ENCODE measurements at regions not wholly inside any gene's neighbourhood (a gene's known extent, or its start where the extent isn't known, plus 50 kb on each side); places are given as distances from the start of the nearest gene placed in this dataset.
"Not testable (repeated sequence)": the region's sequence is repeated elsewhere in the genome, so short reads cannot be mapped to it uniquely, and the experiment has no call there.

GRCh38 chr10:109663122-109663521, 260.2 kb downstream of the XPNPEP1 start:
- H3K9me3 ChIP-seq (ENCODE audit: low read depth), result no peaks in the 10 kb centered on the region
- no peak overlapping the region for H3K27ac ChIP-seq
- H2AFZ ChIP-seq, result no peak overlapping the region
- H3K4me3 ChIP-seq, result no peak overlapping the region
- H3K36me3 ChIP-seq (replicated peaks; ENCODE audit: insufficient read depth, low read depth), result no peaks in the 10 kb centered on the region
- no peaks in the 10 kb centered on the region for H3K27me3 ChIP-seq
- DNase-seq (ENCODE audit: low spot score), result no peak
- no peaks in the 10 kb centered on the region for H4K20me1 ChIP-seq (ENCODE audit: insufficient read depth, poor library complexity, severe bottlenecking)
- no peak for TF ChIP-seq EZH2 (IDR thresholded peaks at IDR 0.05; ENCODE audit: borderline replicate concordance)
- no peak for TF ChIP-seq EZH2phosphoT487 (IDR thresholded peaks at IDR 0.05; ENCODE audit: low read depth, severe bottlenecking, unreplicated experiment)
- TF ChIP-seq, protein P1, sequence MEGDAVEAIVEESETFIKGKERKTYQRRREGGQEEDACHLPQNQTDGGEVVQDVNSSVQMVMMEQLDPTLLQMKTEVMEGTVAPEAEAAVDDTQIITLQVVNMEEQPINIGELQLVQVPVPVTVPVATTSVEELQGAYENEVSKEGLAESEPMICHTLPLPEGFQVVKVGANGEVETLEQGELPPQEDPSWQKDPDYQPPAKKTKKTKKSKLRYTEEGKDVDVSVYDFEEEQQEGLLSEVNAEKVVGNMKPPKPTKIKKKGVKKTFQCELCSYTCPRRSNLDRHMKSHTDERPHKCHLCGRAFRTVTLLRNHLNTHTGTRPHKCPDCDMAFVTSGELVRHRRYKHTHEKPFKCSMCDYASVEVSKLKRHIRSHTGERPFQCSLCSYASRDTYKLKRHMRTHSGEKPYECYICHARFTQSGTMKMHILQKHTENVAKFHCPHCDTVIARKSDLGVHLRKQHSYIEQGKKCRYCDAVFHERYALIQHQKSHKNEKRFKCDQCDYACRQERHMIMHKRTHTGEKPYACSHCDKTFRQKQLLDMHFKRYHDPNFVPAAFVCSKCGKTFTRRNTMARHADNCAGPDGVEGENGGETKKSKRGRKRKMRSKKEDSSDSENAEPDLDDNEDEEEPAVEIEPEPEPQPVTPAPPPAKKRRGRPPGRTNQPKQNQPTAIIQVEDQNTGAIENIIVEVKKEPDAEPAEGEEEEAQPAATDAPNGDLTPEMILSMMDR (IDR thresholded peaks at IDR 0.05; ENCODE audit: poor library complexity), result no peak
- WGBS (ENCODE audit: low lambda C conversion rate, missing lambda C conversion rate), result 91% methylated on average over 6 of the region's 6 CpGs
- no peak overlapping the region for H3K4me2 ChIP-seq
- no peaks in the 10 kb centered on the region for H3K9me2 ChIP-seq (replicated peaks; ENCODE audit: insufficient read depth)
- no peaks in the 10 kb centered on the region for H3K79me2 ChIP-seq
- H3K4me1 ChIP-seq (ENCODE audit: insufficient read depth), result no peaks in the 10 kb centered on the region

- H2AFZ ChIP-seq; H3K4me2 ChIP-seq; H4K20me1 ChIP-seq (ENCODE audit: insufficient read depth, poor library complexity, severe bottlenecking); H3K4me3 ChIP-seq; H3K9me2 ChIP-seq (replicated peaks; ENCODE audit: insufficient read depth); H3K9me3 ChIP-seq (ENCODE audit: low read depth); DNase-seq (ENCODE audit: low spot score); H3K27ac ChIP-seq; H3K79me2 ChIP-seq; H3K4me1 ChIP-seq (ENCODE audit: insufficient read depth); H3K36me3 ChIP-seq (replicated peaks; ENCODE audit: insufficient read depth, low read depth); H3K27me3 ChIP-seq: not testable (repeated sequence)
- WGBS (ENCODE audit: low lambda C conversion rate, missing lambda C conversion rate), result 88% methylated on average over 12 of the region's 12 CpGs
Measured at GRCh38 chr10:109652612-109653011, 270.7 kb downstream of the XPNPEP1 start.

DNA sequence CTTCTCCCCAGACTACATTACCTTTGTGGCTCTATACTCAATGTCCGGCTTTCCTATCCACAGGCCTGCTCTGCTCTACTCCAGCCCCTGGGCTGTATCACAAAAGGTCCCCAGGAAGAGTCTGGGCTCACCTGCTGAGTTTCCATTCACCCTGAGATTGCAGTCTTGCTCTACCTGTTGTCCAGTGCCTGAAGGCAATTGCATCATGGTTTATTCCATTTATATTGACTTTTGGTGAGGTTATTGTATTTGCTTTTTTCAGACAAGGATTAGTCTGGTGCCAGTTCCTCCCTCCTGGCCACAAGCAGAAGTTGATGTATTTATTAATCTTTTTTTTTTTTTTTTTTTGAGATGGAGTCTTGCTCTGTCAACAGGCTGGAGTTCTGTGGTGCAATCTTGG, 273.1 kb downstream of the XPNPEP1 start:
- Histone ChIP-seq H3K9me3 (ENCODE audit: low read depth) (no peaks in the 10 kb centered on the region), H2AFZ (no peak overlapping the region), H4K20me1 (ENCODE audit: insufficient read depth, poor library complexity, severe bottlenecking) (no peaks in the 10 kb centered on the region), H3K27me3 (no peaks in the 10 kb centered on the region), H3K79me2 (no peaks in the 10 kb centered on the region), H3K4me1 (ENCODE audit: insufficient read depth) (no peaks in the 10 kb centered on the region), H3K36me3 (replicated peaks; ENCODE audit: insufficient read depth, low read depth) (no peaks in the 10 kb centered on the region), H3K27ac (no peak overlapping the region), H3K4me3 (no peak overlapping the region), H3K9me2 (replicated peaks; ENCODE audit: insufficient read depth) (no peaks in the 10 kb centered on the region), H3K4me2 (no peak overlapping the region)
- TF ChIP-seq, protein P1 (IDR thresholded peaks at IDR 0.05; ENCODE audit: poor library complexity), result no peak
- TF ChIP-seq EZH2phosphoT487 (IDR thresholded peaks at IDR 0.05; ENCODE audit: low read depth, severe bottlenecking, unreplicated experiment), result no peak
- 92% methylated on average over 1 of the region's 1 CpG for WGBS (ENCODE audit: low lambda C conversion rate, missing lambda C conversion rate)
- DNase-seq (ENCODE audit: low spot score), result no peak

- no peak for DNase-seq (ENCODE audit: low spot score)
- Histone ChIP-seq H3K27me3 (no peaks in the 10 kb centered on the region), H3K4me1 (ENCODE audit: insufficient read depth) (no peaks in the 10 kb centered on the region), H2AFZ (no peak overlapping the region), H3K36me3 (replicated peaks; ENCODE audit: insufficient read depth, low read depth) (no peaks in the 10 kb centered on the region), H3K4me2 (no peak overlapping the region), H3K79me2 (no peaks in the 10 kb centered on the region), H4K20me1 (ENCODE audit: insufficient read depth, poor library complexity, severe bottlenecking) (no peaks in the 10 kb centered on the region), H3K9me3 (ENCODE audit: low read depth) (no peaks in the 10 kb centered on the region), H3K4me3 (no peak overlapping the region), H3K9me2 (replicated peaks; ENCODE audit: insufficient read depth) (no peaks in the 10 kb centered on the region), H3K27ac (no peak overlapping the region)
- WGBS (ENCODE audit: low lambda C conversion rate, missing lambda C conversion rate), result 68% methylated on average over 5 of the region's 5 CpGs
- TF ChIP-seq, protein P1 (IDR thresholded peaks at IDR 0.05; ENCODE audit: poor library complexity), result no peak
Measured at GRCh38 chr10:109647627-109648026, 275.7 kb downstream of the XPNPEP1 start.
